ENCODE measurements at regions not wholly inside any gene's neighbourhood (a gene's known extent, or its start where the extent isn't known, plus 50 kb on each side); places are given as distances from the start of the nearest gene placed in this dataset.

DNA sequence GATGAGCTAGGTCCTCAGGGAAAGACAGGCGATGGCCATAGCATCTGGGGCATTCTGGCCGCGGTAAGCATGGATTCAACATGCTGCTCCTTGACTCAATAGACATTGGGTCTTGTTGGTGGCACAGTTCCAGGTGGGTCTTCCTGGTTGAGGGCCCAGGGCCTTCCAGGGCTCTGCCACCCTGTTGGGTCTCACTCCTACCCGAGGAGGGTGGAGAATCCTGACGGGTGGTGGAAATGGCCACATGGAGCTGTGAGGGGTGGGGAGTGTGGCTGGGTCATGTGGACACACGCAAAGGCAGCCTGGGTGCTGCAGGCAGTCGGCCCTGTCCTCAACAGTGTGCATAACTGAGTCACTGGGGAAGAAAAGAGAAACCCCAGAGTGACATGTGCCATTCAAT is 148.1 kb downstream of the KIF26A start:
- TF ChIP-seq, protein P1, sequence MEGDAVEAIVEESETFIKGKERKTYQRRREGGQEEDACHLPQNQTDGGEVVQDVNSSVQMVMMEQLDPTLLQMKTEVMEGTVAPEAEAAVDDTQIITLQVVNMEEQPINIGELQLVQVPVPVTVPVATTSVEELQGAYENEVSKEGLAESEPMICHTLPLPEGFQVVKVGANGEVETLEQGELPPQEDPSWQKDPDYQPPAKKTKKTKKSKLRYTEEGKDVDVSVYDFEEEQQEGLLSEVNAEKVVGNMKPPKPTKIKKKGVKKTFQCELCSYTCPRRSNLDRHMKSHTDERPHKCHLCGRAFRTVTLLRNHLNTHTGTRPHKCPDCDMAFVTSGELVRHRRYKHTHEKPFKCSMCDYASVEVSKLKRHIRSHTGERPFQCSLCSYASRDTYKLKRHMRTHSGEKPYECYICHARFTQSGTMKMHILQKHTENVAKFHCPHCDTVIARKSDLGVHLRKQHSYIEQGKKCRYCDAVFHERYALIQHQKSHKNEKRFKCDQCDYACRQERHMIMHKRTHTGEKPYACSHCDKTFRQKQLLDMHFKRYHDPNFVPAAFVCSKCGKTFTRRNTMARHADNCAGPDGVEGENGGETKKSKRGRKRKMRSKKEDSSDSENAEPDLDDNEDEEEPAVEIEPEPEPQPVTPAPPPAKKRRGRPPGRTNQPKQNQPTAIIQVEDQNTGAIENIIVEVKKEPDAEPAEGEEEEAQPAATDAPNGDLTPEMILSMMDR (IDR thresholded peaks at IDR 0.05; ENCODE audit: control extremely low read depth, extremely low read depth, low read depth, missing control alignments) = no peak

DNA sequence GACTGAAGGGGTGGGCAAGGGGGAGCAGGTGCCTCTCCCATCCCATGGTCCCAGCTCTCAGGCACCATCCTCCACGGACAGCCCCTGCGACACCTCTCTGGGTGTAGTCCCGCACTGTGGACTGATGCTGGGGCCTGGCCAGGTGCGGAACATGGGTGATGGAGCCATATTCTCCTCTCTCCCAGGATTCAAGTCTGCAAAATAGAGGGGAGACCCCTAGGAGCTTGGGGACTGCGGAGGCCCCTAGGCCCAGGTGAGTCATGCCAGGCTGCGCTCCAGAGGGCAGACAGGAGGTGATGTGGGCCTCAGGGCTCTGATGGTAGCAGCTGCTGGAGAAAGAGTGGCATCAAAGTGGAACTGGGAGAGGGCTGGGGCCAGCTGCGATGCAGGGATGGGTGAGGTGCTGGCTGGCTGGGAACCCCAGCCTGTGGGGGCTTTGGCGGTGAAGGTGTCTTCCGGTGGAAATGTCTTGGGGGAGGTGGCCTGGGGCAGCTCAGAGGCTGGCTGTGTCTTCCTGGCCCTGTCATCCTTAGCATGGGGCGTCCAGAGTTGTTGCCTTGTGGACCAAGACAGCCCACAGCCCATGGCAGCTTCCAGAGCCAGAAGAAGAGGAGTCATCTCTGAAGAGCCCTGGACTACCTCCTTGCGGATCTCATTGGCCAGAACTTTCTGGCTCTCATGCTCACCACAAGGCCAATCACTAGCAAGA is 149.1 kb downstream of the KIF26A start:
- ChIA-PET CTCF (no interaction called here), POLR2A (no interaction called here)
- TF ChIP-seq, protein P1 (IDR thresholded peaks at IDR 0.05; ENCODE audit: control extremely low read depth, extremely low read depth, low read depth, missing control alignments) = no peak
- no peak for DNase-seq (ENCODE audit: extremely low spot score)

More for the DNA sequence above, 148.1 kb downstream of the KIF26A start:
- POLR2A ChIA-PET = no interaction called here
- DNase-seq (ENCODE audit: extremely low spot score) = no peak
- CTCF ChIA-PET = no interaction called here

DNA sequence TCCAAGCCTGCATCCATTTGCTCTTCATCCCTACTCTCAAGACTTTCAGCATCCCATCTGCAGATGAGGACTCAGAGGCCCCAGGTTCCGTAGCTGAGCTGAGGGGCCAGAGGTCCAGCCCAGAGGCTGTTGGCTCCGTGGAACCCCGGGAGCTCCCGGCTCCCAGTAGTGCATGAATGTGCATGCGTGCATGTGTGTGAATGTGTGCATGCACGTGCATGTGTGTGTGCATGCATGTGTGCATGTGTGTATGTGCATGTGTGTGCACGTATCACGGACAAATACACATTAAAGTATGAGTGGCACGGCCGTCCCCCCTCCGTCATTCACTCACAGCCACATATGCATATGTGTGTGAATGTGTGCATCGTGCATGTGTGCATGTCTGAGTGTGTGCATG is 149.9 kb downstream of the KIF26A start:
- TF ChIP-seq, protein P1 (IDR thresholded peaks at IDR 0.05; ENCODE audit: control extremely low read depth, extremely low read depth, low read depth, missing control alignments) = no peak
- POLR2A ChIA-PET = no interaction called here
- CTCF ChIA-PET = no interaction called here
- DNase-seq (ENCODE audit: extremely low spot score) = no peak

DNA sequence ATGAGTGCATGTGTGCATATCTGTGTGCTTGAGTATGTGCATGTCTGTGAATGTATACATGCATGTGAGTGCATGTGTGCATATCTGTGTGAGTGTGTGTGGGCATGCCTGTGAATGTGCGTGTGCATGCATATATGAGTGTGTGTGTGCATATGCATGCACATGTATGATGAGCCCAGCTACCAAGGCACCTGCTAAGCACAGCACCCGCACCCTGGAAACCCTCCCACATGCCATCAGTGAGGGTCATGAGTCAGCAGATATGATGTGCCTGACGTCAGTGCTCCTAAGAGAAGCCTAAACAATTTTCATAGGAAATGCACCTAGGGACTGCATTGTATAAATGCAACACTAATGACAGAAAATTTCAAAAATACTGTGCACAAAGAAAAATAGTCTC is 151.1 kb downstream of the KIF26A start:
- ChIA-PET CTCF (no interaction called here), POLR2A (no interaction called here)
- DNase-seq (ENCODE audit: extremely low spot score) = no peak
- TF ChIP-seq, protein P1 (IDR thresholded peaks at IDR 0.05; ENCODE audit: control extremely low read depth, extremely low read depth, low read depth, missing control alignments) = no peak

DNA sequence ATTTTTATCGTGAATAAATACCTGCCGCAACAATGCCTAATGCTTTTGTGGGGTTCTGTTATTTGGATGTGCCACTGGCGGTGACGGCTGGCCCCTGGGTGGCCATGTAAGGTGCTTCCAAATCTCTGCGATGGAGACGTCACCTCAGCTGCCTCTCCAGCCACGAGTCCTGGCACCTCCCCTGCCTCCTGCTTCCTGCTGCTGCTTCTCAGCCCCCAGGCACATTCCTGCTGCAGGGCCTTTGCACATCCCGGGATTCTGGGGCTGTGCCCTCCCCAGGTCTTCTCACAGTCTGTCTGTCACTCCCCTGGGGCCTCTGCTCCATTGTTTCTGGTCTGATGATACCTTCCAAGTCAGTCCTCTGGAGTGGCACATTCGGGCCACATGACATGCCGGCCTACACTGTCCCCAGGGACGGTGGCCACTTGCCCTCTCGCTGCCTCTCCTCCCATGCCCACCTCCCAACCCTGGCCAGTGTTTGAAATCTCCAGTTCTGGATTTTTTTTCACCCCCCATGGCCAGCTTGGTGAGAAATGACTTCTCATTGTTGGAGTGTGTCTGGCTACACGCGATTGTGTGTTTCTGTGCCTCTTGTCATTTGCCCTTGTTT is 151.8 kb downstream of the KIF26A start:
- TF ChIP-seq, protein P1 (IDR thresholded peaks at IDR 0.05; ENCODE audit: control extremely low read depth, extremely low read depth, low read depth, missing control alignments) = no peak
- CTCF ChIA-PET = no interaction called here
- POLR2A ChIA-PET = no interaction called here
- no peak for DNase-seq (ENCODE audit: extremely low spot score)

DNA sequence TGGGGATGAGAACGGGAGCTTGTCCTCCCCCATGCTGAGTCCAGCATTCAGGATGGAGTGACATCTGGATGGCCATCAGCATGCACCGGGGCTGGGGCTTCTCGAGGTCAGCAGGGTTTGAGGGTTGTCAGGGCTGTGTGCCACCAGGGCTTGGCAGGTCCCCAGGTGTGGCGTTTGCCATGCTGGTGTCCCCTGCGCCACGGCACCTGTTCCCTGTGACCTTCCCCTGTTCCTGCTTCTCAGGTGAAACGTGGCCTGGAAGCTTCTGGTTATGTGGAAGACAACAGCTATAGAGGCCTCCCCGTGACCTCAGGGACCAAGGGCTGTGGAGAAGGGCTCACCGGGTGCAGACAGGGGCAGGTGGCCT is 152.4 kb downstream of the KIF26A start:
- TF ChIP-seq, protein P1 (IDR thresholded peaks at IDR 0.05; ENCODE audit: control extremely low read depth, extremely low read depth, low read depth, missing control alignments) = no peak
- DNase-seq (ENCODE audit: extremely low spot score) = no peak
- ChIA-PET POLR2A (no interaction called here), CTCF (interaction anchor here (1.2 kb wide), 1 partner anchor 13 kb away, joined by 3 read pairs; no protein-coding TSS in a partner anchor)
